ENCODE measurements at regions not wholly inside any gene's neighbourhood (a gene's known extent, or its start where the extent isn't known, plus 50 kb on each side); places are given as distances from the start of the nearest gene placed in this dataset.

DNA sequence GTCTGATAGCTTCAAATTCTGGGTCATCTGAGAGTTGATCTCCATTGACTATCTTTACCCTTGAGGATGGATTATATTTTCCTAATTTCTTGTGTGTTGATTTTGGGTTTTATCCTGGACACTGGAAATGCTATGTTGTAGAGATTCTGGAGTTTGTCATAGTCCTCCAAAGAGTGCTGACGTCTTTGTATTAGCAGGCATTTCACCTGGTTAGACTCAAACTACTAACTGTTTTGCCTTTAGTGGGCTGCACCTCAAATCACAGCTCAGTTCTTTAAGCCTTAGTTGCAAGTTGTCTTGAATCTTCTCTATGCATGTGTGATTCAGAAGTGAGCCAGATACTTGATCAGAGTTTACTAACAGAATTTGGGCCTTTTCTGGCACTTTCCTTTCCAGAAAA lies 264.3 kb downstream of the RPS24 start:
- no peak for DNase-seq (ENCODE audit: low spot score)

DNA sequence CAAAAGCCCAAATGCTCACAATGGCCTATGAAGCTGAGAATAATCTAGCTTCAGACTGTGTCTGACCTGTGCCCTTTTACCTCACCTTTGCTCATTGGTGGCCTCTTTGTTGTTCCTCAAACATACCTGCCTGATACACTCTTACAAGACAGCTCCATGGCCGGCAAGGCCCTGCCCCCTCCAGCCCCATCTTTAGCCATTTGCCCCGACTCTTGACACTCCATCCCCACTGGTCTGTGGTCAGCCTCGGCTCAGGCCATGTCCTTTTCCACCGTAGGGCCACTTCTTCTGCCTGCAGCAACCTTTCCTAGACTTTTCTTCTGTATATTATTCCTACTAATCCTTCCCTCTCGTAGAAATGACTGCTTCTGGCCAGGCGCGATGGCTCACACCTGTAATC lies 265.2 kb downstream of the RPS24 start:
- no peak for DNase-seq (ENCODE audit: low spot score)

DNA sequence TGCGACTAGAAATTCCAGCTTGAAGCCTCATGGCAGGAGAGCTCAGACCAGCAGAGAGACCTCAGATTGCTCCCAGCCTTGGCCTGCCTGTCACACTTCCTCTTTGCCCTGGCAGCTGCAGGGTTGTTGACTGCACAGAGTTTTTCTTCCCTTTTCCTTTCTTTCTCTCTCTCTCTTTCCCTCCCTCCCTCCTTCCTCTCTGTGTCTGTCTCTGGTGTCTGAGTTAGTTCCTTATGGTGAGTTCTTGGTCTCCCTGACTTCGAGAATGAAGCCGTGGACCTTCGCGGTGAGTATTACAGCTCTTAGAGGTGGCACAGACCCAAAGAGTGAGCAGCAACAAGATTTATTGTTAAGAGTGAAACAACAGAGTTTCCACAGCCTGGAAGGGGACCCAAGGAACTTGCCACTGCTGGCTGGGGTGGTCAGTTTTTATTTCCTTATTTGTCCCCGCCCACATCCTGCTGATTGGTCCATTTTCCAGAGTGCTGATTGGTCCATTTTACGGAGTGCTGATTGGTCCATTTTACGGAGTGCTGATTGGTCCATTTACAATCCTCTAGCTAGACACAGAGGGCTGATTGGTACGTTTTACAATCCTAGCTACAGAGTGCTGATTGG lies 266.3 kb downstream of the RPS24 start:
- no peak for DNase-seq (ENCODE audit: low spot score)

DNA sequence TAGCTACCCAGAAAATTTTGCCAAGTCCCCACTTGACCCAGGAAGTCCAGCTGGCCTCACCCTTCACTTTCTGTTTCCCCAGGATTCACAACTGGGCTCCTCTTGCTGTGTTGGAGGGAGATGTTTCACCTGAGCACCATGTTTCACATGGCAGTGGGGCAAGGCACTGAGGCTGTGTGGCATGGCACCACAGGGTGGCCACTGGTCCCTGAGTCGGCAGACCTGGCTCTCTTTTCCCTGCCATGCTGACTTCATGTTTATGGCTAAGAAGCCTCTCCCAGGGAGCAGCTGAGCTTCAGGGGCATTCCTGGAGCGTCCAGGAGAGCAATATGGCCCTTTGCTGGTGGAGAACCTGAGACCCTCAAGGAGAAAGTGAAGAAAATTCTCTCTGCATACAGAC lies 266.9 kb downstream of the RPS24 start:
- no peak for DNase-seq (ENCODE audit: low spot score)

DNA sequence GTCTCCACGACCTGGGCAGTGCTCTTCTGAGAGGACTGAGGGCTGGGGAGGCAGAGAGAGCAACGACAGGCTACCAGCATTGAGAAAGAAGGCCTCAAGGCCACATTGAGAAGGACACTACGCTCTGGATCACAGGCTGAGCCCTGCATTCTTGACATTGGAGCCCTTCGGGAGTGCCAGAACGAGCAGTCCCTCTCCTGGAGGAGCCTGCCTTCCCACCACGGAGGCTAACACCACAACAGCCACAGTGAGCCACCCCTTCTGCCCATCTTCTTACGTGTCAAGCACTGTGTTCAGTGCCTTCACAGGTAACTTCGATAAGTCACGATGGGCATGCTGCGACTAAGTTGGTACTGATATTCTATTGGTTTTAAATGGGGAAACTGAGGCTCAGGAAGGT lies 267.8 kb downstream of the RPS24 start:
- DNase-seq (ENCODE audit: low spot score) = no peak

DNA sequence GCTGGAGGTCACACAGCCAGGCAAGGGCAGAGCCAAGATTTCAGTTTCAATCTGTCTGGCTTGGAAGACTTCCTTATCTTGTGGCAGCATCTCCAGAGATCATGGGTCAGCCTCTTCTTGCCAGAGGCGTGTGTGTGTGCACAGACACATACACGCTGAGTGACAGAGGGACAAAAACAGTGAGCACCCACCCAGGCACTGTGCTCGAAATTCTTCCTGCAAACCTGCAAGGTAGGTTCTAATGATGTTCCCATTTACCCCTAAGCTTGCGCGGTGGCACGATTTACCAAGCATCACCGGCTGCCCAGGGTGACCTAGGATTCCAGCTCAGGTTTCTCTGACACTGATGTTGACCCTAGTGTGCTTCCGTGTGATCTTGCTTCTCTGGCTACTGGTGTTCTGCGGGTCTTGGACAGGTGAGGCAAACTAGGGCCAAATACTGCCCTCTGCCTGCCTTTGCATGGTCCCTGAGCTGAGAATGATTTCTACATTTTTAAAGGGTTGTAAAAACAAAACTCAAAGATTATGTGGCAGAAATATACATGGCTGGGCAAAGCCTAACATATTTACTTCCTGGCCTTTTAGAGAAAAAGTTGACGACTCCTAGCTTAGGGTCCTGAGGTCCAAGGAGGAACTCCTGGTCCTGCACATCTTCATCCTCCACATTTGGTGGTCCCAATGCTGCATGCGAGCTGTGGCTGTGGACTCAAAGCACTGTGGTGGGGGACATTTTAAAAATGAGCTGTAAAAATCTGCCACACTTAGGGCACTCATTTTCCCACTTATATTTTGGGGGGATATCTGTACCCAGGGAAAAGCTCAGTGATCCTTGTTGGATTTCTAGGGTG lies 268.5 kb downstream of the RPS24 start:
- no peak for DNase-seq (ENCODE audit: low spot score)

DNA sequence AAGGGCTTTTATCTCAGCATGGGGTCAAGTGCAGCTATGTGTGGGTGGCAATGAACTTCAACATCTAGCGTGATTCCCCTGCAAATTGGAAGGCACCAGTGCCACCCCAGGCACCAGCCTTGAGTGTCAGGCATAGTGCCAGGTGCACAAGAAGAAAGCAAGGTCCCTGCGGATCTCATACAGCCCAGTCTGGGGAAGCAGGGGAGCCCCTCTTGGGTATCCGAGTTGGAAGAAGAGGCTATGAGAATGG lies 269.0 kb downstream of the RPS24 start:
- no peak for DNase-seq (ENCODE audit: low spot score)

DNA sequence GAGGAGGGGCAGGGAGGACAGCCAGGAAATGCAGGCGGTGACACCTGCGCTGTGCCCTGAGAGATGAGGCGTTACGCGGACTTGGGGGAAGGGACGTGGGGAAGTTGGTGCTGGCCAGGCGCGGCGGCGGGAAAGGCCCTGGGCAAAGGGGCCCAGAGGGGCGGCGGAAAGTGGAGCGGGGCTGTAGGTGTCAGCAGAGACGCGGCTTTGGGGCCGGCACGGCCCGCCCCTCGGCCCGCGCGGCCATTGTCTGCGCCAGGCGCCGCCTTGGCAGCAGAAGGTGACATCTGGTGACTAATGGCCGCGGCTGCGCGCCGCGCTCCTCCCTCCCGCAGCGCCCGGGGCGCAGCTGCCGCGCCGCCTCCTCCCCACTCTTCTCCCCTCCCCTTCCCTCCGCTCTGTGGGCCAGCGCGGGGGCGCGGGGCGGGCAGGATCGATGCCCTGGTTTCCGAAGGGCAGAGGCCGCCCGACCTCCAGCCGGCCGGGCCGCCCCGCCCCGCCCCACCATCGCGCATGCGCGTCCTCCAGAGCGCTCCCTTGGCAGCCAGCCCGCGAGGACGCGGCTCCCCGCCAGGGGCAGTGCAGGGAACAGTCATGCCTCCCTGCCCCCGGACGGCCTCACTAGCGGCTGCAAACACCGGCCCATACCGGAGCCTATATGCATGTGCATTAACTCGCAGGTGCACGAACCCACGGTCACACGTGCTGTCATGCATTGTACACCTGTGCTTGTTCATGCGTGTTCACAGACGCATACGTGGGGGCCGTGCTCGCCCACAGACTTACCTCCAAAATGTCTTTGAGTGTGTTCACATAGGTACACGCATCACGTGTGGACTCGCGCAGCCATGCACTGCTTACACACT lies 269.6 kb downstream of the RPS24 start:
- peak; percentile 89 for DNase-seq (ENCODE audit: low spot score)

DNA sequence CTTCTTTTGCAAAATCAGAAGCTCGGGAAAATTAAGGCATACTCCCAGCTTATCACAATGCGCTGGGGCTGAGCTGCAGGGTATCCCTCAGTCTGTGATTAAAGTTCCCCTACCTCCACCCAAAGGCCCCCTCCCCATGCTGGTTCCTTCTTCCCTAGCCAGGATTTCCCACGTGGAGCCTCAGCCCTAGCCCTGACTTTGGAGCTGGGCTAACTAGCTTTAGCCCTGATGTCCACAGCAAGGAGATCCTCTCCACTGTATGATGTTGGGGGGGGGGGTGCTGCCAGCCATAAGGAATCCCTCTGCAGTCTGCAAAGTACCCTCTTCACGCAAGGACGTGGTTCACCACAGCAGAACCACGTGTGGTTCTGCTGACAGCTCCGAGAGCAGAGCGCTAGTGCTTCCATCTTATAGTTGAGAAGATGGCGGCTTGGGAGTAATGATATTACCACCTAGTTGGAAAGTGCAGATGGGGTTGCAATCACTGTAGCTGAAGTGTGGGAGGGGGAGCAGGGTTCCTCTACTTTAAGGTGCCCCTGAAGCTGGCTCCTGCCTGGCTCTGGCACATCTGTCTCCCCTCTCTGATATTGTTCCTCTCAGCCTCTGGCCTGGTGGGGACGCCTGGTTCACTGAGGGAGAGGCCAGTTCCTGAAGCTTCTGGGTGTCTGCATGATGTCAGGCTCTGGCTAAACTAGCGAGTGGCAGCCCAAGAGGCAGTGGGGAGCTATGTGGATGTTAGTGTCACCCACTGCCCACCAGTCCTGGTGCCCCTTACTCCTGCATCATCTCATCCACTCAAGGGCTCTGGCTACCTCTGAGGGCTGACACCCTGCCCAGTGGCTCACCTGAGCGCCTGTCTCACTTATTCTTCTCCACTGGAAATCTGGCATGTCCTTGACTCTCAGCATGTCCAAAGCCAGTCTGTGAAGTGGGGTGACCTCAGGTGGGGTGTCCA lies 270.7 kb downstream of the RPS24 start:
- no peak for DNase-seq (ENCODE audit: low spot score)

DNA sequence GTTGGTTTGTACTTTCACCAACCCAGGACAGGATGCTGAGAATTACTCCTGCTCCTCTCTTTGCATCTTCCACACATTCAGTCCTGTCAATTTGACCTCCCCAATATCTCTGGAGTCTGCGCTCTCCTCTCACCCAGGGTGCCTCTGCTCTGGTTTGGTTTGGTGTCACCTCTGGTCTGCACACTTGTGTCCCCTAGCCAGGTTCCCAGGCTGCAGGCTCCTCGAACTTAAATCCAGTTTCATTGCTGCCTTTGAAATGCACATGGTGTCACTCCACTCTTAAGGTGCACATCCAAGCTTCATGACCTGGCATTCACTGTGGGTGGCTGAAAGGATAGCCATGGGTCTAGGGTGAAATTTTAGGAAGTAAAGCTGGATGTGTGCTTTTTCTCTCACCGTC lies 271.6 kb downstream of the RPS24 start:
- DNase-seq (ENCODE audit: low spot score) = no peak

DNA sequence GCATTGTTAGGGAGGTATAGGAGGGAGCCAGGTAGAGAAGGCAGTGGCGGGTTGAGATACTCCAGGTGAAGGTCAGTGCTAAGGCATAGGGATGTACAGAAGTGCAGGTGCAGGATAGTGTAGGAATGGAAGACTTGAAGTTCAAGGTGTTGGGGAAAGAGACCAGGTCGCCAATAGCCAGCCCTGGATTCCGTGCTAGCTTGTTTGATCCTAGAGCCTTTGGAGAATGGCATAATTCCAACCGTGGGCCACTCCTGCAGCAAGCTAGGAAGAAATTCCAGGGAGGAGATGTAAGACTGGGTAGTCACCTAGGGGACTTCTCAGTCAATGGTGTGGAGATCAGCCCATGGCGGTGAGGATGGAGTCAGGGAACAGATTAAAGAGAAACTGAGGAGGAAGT lies 272.7 kb downstream of the RPS24 start:
- no peak for DNase-seq (ENCODE audit: low spot score)

DNA sequence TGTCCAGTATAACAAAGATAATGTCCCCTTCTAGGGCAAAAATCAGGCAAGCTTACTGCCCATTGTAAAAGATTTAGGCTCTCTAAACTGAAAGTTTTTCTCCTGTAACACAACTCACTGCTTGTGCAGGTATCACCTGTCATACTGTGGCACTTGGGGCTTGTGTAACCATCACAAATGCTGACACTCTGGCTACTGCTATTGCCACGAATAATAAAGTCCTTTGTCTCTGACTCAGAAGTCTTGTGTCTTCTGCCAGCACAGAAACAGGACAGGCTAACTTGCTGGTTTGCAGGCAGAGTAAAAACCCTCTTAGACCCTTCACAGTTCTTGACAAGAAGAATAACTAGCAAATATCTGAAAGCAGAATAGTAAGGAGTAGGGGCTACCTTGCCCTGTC lies 273.9 kb downstream of the RPS24 start:
- DNase-seq (ENCODE audit: low spot score) = no peak

DNA sequence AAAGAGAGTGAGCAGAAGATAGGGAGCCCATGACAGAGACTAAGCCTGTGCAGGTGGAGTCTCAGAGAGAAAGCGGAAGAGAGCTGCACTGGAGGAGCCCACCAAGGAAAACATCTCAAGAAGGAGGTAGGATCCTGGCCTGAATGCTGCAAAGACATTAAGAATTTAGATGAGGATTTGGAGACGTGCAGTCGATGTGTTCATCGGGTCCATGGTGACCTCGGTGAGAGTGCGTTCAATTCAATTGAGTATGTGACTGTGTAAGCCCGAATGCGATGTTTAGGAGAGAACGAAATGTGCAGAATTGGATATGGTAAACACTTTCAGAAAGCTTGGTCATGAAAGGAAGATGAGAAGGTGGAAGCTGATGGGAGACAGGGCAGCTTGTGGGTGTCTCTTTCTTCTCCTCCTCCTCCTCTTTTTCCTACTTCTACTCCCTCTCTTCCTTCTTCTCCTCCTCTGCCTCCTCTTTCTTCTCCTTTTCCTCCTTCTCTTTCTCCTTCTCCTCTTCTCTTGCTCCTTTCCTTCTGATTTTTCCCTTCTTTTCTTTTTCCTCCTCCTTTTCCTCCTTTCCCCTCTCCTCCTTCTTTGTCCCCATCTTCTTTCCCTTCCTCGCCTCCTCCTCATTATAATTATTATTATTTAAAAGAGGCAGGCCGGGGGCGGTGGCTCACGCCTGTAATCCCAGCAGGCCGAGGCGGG lies 276.0 kb downstream of the RPS24 start:
- no peak for DNase-seq (ENCODE audit: low spot score)

DNA sequence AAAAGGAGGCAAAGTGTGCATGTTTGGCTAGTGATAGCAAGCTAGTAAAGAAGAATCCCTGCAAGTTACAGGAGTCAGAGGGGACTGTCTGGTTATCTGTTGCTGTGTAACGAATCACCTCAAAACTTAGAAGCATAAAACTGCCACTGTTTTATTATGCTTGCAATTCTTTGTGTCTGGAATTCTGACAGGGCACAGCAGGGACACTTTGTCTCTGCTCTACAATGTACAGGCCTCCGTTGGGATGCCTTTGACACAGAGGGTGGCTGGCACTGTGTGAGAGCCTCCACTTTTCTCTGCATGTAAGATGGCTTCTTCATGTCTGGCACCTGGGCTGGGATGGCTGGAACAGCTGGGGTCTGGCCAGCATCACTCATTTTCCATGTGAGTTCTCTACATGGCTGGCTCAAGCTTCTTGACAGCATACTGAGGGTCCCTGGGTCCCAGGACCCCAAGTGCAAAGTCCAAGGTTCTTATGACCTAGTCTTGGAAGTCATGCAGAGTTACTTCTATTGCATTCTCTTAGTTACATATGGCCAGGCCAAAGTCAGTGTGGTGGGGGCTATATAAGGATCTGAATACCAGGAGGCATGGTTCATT lies 276.9 kb downstream of the RPS24 start:
- no peak for DNase-seq (ENCODE audit: low spot score)

DNA sequence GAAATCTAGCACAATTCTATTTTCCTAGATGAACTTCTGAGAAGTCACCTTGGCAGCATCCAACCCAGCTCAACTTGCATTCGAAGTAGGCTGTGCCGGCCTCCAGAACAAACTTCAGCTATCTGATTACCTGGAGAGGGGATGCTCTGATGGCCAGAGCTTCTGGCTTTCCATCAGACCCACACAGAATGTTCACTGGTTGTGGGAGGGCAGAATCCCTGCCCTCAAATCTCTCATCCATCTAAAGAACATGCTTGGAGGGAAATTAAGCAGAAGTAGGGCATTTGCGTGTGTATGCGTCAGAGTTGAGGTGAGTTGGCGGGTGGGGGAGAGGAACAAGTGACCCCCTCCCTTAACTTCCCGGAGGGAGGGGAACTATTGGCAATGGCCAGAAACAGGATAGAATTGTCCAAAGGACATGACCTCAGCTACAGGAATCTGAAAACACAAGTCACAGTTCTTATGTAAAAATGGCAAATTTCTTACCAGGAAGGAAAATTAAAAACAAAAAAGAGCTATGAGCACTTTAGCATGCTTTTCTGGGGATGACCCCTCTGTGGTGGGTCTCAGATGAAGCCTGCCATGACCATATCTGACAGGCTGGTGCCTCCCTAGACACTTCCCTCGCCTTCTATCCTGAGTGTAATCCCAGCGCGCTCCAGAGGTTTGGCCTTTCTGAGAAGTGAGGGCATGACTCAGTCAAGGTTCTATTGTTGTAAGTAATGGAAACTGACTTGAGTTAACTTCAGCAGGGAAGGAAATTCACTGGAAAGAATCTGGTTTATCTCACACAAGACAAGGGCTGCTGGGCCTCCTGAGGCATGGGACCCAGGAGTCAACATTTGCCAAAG lies 278.8 kb downstream of the RPS24 start:
- no peak for DNase-seq (ENCODE audit: low spot score)

DNA sequence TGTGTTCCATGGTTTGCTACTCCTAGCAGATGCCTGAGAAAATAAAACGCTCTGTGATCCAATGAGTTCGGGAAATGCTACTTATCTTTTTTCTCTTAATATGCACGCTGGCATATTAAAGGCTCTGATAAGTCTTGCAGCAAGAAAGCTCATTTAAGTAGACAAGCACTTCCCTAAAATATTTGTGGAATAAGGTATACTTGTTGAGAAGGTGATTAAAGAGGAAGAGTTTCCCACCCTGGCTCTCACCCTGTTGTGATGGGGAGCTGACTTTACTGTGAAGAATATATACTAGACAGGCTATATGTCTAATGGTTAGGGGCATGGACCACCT lies 279.4 kb downstream of the RPS24 start:
- DNase-seq (ENCODE audit: low spot score) = no peak

DNA sequence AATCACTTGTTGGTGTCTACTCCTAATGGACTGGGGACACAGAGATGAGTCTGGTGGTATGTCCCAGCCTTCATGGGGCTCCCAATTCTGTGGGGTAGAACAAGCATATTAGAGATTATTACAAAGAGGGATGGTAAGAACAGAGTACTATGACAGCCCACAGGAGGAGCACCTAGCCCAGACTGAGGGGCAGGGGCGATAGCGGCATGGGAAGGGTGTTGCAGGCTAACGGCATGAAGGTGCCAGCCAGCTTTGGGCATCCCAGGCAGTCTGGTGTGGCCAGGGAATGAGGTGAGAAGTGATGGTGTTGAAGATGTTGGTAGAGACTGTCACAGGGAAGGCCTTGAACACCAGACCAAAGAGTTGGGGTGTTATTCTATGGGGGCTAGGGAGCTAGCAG lies 280.0 kb downstream of the RPS24 start:
- DNase-seq (ENCODE audit: low spot score) = no peak

DNA sequence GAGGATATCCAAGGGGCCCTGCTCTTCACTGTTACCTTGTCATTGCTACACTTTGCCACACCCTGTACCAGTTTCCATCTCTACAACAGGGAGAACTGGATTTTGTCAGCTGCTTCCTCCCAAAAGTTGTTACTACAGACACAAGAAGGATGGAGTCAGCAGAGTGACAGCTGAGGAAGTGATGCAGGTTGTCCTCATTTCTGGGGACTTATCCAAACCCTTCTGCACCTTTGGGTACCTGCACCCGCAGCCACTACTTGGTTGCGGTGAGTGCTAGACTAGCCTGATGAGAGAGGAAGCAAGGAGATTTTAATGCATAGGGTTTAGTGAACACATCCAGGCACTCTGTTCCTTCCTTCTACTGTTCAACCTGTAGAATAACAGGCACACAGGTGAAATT lies 281.0 kb downstream of the RPS24 start:
- no peak for DNase-seq (ENCODE audit: low spot score)

DNA sequence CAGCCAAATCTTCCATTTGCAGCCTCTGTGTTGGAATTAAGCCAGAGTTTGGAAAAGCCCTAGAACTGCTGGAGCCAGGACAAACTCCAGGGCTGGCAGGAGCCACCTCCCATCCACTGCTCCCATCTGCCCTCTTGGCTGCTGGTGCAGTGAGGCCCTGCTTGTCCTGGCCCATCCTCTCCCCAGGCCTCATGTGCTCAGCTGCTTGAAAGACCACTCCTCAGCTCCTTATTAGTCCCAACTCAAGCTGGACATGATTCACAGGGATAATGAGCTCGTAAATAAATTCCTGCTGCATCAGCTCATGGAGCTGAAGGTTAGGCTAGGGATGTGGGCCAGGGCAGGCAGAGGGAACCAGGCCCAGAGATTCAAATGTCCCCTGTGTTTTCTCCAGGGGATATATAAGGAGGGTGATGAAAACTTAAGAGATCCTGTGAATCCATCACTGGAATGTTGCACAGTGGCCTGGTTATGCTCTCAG lies 282.8 kb downstream of the RPS24 start:
- DNase-seq (ENCODE audit: low spot score) = peak; percentile 51

DNA sequence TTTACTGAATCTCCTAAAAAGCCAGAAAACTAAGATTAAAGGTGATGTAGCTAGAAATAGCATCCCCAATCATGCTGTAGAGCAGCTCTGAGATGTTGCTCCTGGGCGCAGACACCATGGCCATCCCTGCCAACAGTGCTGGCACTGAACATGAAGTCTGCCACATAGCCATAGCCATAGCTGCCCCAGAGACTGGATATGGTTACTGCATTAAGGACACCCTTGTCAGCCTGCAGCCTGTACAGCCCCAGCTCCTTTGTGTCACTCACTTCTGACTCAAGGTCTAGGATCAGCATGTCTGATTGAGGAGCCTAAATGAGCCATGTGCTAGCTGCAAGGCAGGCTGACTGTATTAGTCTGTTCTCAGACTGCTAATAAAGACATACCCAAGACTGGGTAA lies 284.6 kb downstream of the RPS24 start:
- DNase-seq (ENCODE audit: low spot score) = no peak

Data from A172 (cell line).